GM20000 (cell line): ENCODE measurements at regions not wholly inside any gene's neighbourhood (a gene's known extent, or its start where the extent isn't known, plus 50 kb on each side); places are given as distances from the start of the nearest gene placed in this dataset.

ENCODE experiments used
- DNase-seq: peaks from one replicate; pipeline ENCODE4 v3.0.0; 2012; ENCODE audit warnings: low spot score
- TF ChIP-seq, protein P1 (sequence below): IDR thresholded peaks from 2 replicates; pipeline ENCODE4 v1.5.1; 2012; ENCODE audit warnings: mild to moderate bottlenecking, control low read depth; ENCODE audit errors: extremely low read depth, missing control alignments

DNA sequence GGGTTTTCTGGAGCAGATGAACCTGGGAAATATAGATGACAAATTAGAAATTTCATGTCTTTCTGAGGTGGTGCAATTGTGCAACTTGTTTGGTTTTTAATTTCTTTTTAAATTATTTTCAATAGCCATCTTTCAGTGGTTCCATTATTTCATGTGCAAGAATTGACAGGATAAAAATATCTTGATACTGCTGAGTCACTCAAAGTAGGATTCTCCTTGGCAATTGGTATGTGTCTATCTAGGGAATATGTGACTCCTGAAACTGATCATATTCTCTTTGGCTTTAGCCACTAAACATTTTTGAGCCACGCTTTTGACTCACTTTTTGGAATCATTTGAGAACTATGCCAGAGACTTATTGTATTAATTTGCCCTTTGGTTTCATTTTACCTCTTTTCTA lies 331.5 kb downstream of the KCNA4 start:
- TF ChIP-seq, protein P1, sequence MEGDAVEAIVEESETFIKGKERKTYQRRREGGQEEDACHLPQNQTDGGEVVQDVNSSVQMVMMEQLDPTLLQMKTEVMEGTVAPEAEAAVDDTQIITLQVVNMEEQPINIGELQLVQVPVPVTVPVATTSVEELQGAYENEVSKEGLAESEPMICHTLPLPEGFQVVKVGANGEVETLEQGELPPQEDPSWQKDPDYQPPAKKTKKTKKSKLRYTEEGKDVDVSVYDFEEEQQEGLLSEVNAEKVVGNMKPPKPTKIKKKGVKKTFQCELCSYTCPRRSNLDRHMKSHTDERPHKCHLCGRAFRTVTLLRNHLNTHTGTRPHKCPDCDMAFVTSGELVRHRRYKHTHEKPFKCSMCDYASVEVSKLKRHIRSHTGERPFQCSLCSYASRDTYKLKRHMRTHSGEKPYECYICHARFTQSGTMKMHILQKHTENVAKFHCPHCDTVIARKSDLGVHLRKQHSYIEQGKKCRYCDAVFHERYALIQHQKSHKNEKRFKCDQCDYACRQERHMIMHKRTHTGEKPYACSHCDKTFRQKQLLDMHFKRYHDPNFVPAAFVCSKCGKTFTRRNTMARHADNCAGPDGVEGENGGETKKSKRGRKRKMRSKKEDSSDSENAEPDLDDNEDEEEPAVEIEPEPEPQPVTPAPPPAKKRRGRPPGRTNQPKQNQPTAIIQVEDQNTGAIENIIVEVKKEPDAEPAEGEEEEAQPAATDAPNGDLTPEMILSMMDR = no peak
- DNase-seq = no peak

DNA sequence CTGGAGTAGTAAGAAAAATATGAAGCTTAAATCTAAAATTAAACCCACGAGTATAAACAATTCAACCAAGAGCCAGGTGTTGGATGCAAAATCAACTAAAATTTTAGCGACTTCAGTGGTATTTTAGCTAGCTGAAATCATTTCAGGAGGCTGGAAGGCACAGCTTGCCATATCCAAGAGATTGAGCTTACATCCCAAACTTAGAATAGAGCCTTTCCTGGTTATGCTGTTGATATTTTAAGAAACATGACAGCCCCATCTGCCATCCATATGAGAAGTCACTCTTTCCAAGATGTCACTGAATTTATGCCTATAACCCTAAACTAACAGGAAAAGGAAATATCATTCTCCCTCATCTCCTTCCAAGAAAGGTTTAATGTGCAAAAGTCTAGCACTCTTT lies 334.0 kb downstream of the KCNA4 start:
- no peak for DNase-seq
- TF ChIP-seq, protein P1 = no peak

DNA sequence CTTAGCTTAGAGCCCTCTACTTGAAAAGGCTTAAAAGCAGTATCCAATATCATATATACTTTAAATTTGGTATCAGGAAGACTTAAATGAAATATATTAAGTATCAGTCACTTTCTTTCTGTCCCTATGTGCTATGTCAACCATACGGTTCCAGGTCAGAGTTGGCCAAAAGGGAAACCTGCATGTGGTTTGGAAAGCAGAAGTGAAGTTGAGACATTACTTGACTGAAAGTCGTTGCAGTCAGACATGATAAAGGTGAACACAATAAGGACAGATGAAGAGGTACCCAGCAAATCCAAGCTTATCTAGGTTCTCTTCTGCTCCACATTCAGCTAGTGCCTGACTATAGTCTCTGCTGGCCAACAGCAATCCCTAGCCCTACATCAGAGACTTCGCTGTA lies 336.8 kb downstream of the KCNA4 start:
- TF ChIP-seq, protein P1 = no peak
- peak; percentile 3 for DNase-seq

DNA sequence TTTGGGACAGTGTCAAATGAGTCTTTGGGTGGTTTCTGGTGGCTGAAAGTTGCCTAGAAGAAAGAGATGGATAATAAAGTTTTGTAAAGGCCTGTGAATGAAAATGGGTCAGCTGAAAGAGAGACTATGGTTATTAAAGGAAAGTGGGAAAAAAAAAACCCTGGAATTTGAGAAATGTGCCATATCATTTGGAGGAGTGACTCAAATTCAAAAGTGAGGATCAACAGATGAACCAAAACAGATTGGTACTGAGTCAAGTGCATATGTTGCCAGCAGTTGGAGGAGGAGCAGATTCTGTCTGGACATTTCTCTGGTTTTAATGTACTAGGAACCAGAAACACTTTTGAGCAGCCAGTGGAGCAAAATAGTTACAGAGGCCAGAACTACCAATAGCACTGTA lies 339.8 kb downstream of the KCNA4 start:
- no peak for DNase-seq
- TF ChIP-seq, protein P1 = no peak

DNA sequence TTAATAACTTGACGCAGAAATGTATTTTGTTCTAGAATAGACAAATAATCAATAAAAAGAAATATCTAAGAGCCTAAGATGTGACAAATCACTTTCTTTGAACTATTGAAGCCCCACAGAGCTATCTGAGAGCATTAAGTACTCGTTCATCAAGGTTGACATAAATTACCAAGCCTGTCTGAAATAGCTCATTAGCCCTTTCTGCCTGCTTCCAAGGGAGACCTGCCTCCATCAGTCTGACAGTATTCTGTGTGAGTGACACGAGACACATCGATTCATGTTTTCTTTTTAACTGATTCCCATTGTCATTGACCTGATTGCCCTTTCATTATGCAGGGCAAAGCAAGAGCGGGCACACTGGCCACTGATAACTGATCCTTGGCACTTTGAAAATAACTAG lies 347.5 kb downstream of the KCNA4 start:
- TF ChIP-seq, protein P1 = no peak
- no peak for DNase-seq

DNA sequence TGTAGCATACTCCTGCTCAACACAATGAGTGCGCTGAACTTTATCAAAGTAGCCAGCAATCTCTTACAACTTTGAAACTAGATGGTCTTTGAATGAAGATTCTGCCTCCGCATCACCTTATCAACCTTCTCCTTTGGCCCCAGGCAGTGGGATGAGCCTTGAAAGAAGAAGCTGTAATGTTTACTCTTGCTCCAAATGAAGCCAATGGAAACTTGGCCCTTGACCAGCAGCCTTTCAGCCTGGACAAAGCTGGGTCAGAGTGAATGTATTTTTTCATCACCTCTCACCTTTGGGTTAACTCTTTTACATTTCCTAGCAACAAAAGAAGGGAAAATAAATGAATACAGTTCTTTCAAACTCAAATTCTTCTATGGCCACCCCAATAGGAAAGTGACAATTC lies 359.1 kb downstream of the KCNA4 start:
- TF ChIP-seq, protein P1 = no peak
- DNase-seq = no peak

DNA sequence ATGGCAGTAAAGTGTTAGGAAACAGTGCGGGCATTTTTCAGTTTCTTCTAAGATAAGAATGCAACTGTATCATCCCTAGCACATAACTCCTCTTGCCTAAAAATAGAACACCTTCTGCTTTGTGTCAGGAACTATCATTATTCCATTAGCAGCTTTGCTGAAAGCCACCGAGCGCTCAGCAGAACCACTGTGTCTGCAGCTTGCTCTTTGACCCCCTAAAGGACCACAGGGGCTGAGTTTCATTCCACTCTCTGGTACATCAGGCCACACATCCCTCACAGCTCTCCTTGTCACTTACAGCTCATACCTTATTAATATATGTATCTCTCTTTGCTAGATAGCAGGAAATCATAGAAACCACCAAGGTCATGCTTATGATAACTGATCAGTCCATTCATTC lies 360.2 kb downstream of the KCNA4 start:
- TF ChIP-seq, protein P1 = no peak
- no peak for DNase-seq
